ENCODE measurements at regions not wholly inside any gene's neighbourhood (a gene's known extent, or its start where the extent isn't known, plus 50 kb on each side); places are given as distances from the start of the nearest gene placed in this dataset.
A peak's percentile ranks its signal among the peaks of the same experiment; 100 is the strongest.

- H3K27ac ChIP-seq (ENCODE audit: low read depth in 1 of 3, low read length in 2 of 3), result no peak overlapping the region
- WGBS, 3 donors, result 48 to 82% (median 57%) methylated on average over 7 of the region's 7 CpGs
- DNase-seq (no peak), FAIRE-seq (no peak)
- peaks cover 0 to 8% (median 5%) of the 10 kb centered on the region in 3 donors for H3K27me3 ChIP-seq (ENCODE audit: control insufficient read depth in 3 of 3, insufficient read depth in 3 of 3, low read length in 3 of 3)
- H3K36me3 ChIP-seq (ENCODE audit: control insufficient read depth in 3 of 3, insufficient read depth in 2 of 3, low read depth in 1 of 3, low read length in 3 of 3), result no peaks in the 10 kb centered on the region
- H3K4me3 ChIP-seq (ENCODE audit: low read depth in 1 of 3, low read length in 3 of 3), result no peak overlapping the region
- no peaks in the 10 kb centered on the region for H3K4me1 ChIP-seq (ENCODE audit: control insufficient read depth in 3 of 3, insufficient read depth in 2 of 3, low read depth in 1 of 3, low read length in 2 of 3)
- no peaks in the 10 kb centered on the region for H3K9me3 ChIP-seq (ENCODE audit: control insufficient read depth in 2 of 2, insufficient read depth in 1 of 2, low read depth in 1 of 2, low read length in 1 of 2)
Observed at GRCh38 chr16:86962259-86962658, 354.9 kb downstream of the C16orf95 start.

GRCh38 chr16:86962913-86963312 lies 354.3 kb downstream of the C16orf95 start:
- peaks cover 0 to 8% (median 5%) of the 10 kb centered on the region in 3 donors for H3K27me3 ChIP-seq (ENCODE audit: control insufficient read depth in 3 of 3, insufficient read depth in 3 of 3, low read length in 3 of 3)
- DNase-seq, result no peak
- no peaks in the 10 kb centered on the region for H3K4me1 ChIP-seq (ENCODE audit: control insufficient read depth in 3 of 3, insufficient read depth in 2 of 3, low read depth in 1 of 3, low read length in 2 of 3)
- no peak overlapping the region for H3K4me3 ChIP-seq (ENCODE audit: low read depth in 1 of 3, low read length in 3 of 3)
- no peaks in the 10 kb centered on the region for H3K36me3 ChIP-seq (ENCODE audit: control insufficient read depth in 3 of 3, insufficient read depth in 2 of 3, low read depth in 1 of 3, low read length in 3 of 3)
- H3K27ac ChIP-seq (ENCODE audit: low read depth in 1 of 3, low read length in 2 of 3), result no peak overlapping the region
- no peak for FAIRE-seq
- WGBS, 3 donors, result 44 to 80% (median 55%) methylated on average over 11 of the region's 11 CpGs
- no peaks in the 10 kb centered on the region for H3K9me3 ChIP-seq (ENCODE audit: control insufficient read depth in 2 of 2, insufficient read depth in 1 of 2, low read depth in 1 of 2, low read length in 1 of 2)

- no peaks in the 10 kb centered on the region for H3K4me1 ChIP-seq (ENCODE audit: control insufficient read depth in 3 of 3, insufficient read depth in 2 of 3, low read depth in 1 of 3, low read length in 2 of 3)
- peaks cover 0 to 8% (median 3%) of the 10 kb centered on the region in 3 donors for H3K27me3 ChIP-seq (ENCODE audit: control insufficient read depth in 3 of 3, insufficient read depth in 3 of 3, low read length in 3 of 3)
- no peaks in the 10 kb centered on the region for H3K9me3 ChIP-seq (ENCODE audit: control insufficient read depth in 2 of 2, insufficient read depth in 1 of 2, low read depth in 1 of 2, low read length in 1 of 2)
- H3K27ac ChIP-seq (ENCODE audit: low read depth in 1 of 3, low read length in 2 of 3), result no peak overlapping the region
- H3K4me3 ChIP-seq (ENCODE audit: low read depth in 1 of 3, low read length in 3 of 3), result no peak overlapping the region
- DNase-seq, result no peak
- 74 to 86% (median 74%) methylated on average over 25 of the region's 25 CpGs for WGBS, 3 donors
- no peak for FAIRE-seq
- no peaks in the 10 kb centered on the region for H3K36me3 ChIP-seq (ENCODE audit: control insufficient read depth in 3 of 3, insufficient read depth in 2 of 3, low read depth in 1 of 3, low read length in 3 of 3)
Observed at GRCh38 chr16:86963600-86964575, 353.3 kb downstream of the C16orf95 start.

GRCh38 chr16:86964796-86965241 lies 352.4 kb downstream of the C16orf95 start:
- DNase-seq, result no peak
- Histone ChIP-seq H3K9me3 (ENCODE audit: control insufficient read depth in 2 of 2, insufficient read depth in 1 of 2, low read depth in 1 of 2, low read length in 1 of 2) (no peaks in the 10 kb centered on the region), H3K27ac (ENCODE audit: low read depth in 1 of 3, low read length in 2 of 3) (no peak overlapping the region), H3K4me1 (ENCODE audit: control insufficient read depth in 3 of 3, insufficient read depth in 2 of 3, low read depth in 1 of 3, low read length in 2 of 3) (no peaks in the 10 kb centered on the region), H3K4me3 (ENCODE audit: low read depth in 1 of 3, low read length in 3 of 3) (no peak overlapping the region), H3K27me3 (ENCODE audit: control insufficient read depth in 3 of 3, insufficient read depth in 3 of 3, low read length in 3 of 3) (peaks cover 0 to 8% (median 0%) of the 10 kb centered on the region in 3 donors), H3K36me3 (ENCODE audit: control insufficient read depth in 3 of 3, insufficient read depth in 2 of 3, low read depth in 1 of 3, low read length in 3 of 3) (no peaks in the 10 kb centered on the region)
- FAIRE-seq, result no peak
- 75 to 78% (median 76%) methylated on average over 14 of the region's 14 CpGs for WGBS, 3 donors

DNA sequence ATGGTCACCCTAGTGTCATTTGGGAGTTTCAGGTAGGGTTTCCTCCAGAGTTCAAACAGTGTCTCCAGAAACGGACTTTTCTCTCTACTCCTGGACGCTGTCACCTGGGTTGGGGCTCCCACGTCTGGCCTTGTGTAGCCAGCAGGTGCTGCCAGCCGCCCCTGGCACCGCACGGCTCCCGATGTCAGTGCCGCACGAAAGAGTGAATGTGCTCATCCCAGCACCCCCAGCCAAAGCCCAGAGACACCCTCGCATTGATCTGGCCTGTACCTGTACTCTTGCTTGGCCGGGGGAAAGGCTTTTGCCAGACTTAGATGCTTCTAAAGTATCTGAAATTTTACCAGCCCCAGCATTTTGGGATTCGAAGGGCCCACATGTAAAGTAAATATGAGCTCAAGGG lies 351.9 kb downstream of the C16orf95 start:
- Histone ChIP-seq H3K36me3 (ENCODE audit: control insufficient read depth in 3 of 3, insufficient read depth in 2 of 3, low read depth in 1 of 3, low read length in 3 of 3) (no peaks in the 10 kb centered on the region), H3K4me1 (ENCODE audit: control insufficient read depth in 3 of 3, insufficient read depth in 2 of 3, low read depth in 1 of 3, low read length in 2 of 3) (no peaks in the 10 kb centered on the region), H3K27ac (ENCODE audit: low read depth in 1 of 3, low read length in 2 of 3) (no peak overlapping the region), H3K9me3 (ENCODE audit: control insufficient read depth in 2 of 2, insufficient read depth in 1 of 2, low read depth in 1 of 2, low read length in 1 of 2) (no peaks in the 10 kb centered on the region), H3K4me3 (ENCODE audit: low read depth in 1 of 3, low read length in 3 of 3) (no peak overlapping the region), H3K27me3 (ENCODE audit: control insufficient read depth in 3 of 3, insufficient read depth in 3 of 3, low read length in 3 of 3) (peaks cover 0 to 8% (median 0%) of the 10 kb centered on the region in 3 donors)
- no peak for FAIRE-seq
- no peak for DNase-seq
- WGBS, 3 donors, result 86 to 92% (median 87%) methylated on average over 12 of the region's 12 CpGs

GRCh38 chr16:86965840-86966550 lies 351.2 kb downstream of the C16orf95 start:
- DNase-seq, result peak; percentile 14 to 55

GRCh38 chr16:86966777-86967176 lies 350.4 kb downstream of the C16orf95 start:
- FAIRE-seq (no peak), DNase-seq (no peak)
- 91 to 95% (median 93%) methylated on average over 11 of the region's 11 CpGs for WGBS, 3 donors

More at GRCh38 chr16:86965840-86966550, 351.2 kb downstream of the C16orf95 start:
- no peak overlapping the region for H3K27ac ChIP-seq (ENCODE audit: low read depth in 1 of 3, low read length in 2 of 3)
- H3K4me1 ChIP-seq (ENCODE audit: control insufficient read depth in 3 of 3, insufficient read depth in 2 of 3, low read depth in 1 of 3, low read length in 2 of 3), result no peaks in the 10 kb centered on the region
- H3K27me3 ChIP-seq (ENCODE audit: control insufficient read depth in 3 of 3, insufficient read depth in 3 of 3, low read length in 3 of 3), result peaks cover 0 to 2% (median 0%) of the 10 kb centered on the region in 3 donors
- no peaks in the 10 kb centered on the region for H3K9me3 ChIP-seq (ENCODE audit: control insufficient read depth in 2 of 2, insufficient read depth in 1 of 2, low read depth in 1 of 2, low read length in 1 of 2)
- H3K36me3 ChIP-seq (ENCODE audit: control insufficient read depth in 3 of 3, insufficient read depth in 2 of 3, low read depth in 1 of 3, low read length in 3 of 3), result no peaks in the 10 kb centered on the region
- no peak overlapping the region for H3K4me3 ChIP-seq (ENCODE audit: low read depth in 1 of 3, low read length in 3 of 3)
- no peak for FAIRE-seq
- 15 to 62% (median 27%) methylated on average over 13 of the region's 13 CpGs for WGBS, 3 donors

GRCh38 chr16:86968866-86969265 lies 348.3 kb downstream of the C16orf95 start:
- H3K36me3 ChIP-seq (ENCODE audit: control insufficient read depth in 3 of 3, insufficient read depth in 2 of 3, low read depth in 1 of 3, low read length in 3 of 3), result no peaks in the 10 kb centered on the region
- no peaks in the 10 kb centered on the region for H3K27me3 ChIP-seq (ENCODE audit: control insufficient read depth in 3 of 3, insufficient read depth in 3 of 3, low read length in 3 of 3)
- no peak overlapping the region for H3K4me3 ChIP-seq (ENCODE audit: low read depth in 1 of 3, low read length in 3 of 3)
- no peak overlapping the region for H3K27ac ChIP-seq (ENCODE audit: low read depth in 1 of 3, low read length in 2 of 3)
- no peak for FAIRE-seq
- peaks cover 0 to 3% of the 10 kb centered on the region in 2 donors for H3K9me3 ChIP-seq (ENCODE audit: control insufficient read depth in 2 of 2, insufficient read depth in 1 of 2, low read depth in 1 of 2, low read length in 1 of 2)
- no peaks in the 10 kb centered on the region for H3K4me1 ChIP-seq (ENCODE audit: control insufficient read depth in 3 of 3, insufficient read depth in 2 of 3, low read depth in 1 of 3, low read length in 2 of 3)
- no peak for DNase-seq
- WGBS, 3 donors, result 86 to 94% (median 87%) methylated on average over 16 of the region's 16 CpGs

More at GRCh38 chr16:86966777-86967176, 350.4 kb downstream of the C16orf95 start:
- Histone ChIP-seq H3K4me1 (ENCODE audit: control insufficient read depth in 3 of 3, insufficient read depth in 2 of 3, low read depth in 1 of 3, low read length in 2 of 3) (no peaks in the 10 kb centered on the region), H3K27me3 (ENCODE audit: control insufficient read depth in 3 of 3, insufficient read depth in 3 of 3, low read length in 3 of 3) (peaks cover 0 to 2% (median 0%) of the 10 kb centered on the region in 3 donors), H3K27ac (ENCODE audit: low read depth in 1 of 3, low read length in 2 of 3) (no peak overlapping the region), H3K4me3 (ENCODE audit: low read depth in 1 of 3, low read length in 3 of 3) (no peak overlapping the region), H3K36me3 (ENCODE audit: control insufficient read depth in 3 of 3, insufficient read depth in 2 of 3, low read depth in 1 of 3, low read length in 3 of 3) (no peaks in the 10 kb centered on the region), H3K9me3 (ENCODE audit: control insufficient read depth in 2 of 2, insufficient read depth in 1 of 2, low read depth in 1 of 2, low read length in 1 of 2) (no peaks in the 10 kb centered on the region)

All from small intestine (tissue), 7 donors.